Natural killer cell (primary cell): ENCODE measurements at regions not wholly inside any gene's neighbourhood (a gene's known extent, or its start where the extent isn't known, plus 50 kb on each side); places are given as distances from the start of the nearest gene placed in this dataset.
A peak's percentile ranks its signal among the peaks of the same experiment; 100 is the strongest.
"Not testable (repeated sequence)": the region's sequence is repeated elsewhere in the genome, so short reads cannot be mapped to it uniquely, and the experiment has no call there.

Experiments used
- ATAC-seq, 3 donors: fragments of 150-1000 bp in 2 of 3; fragments of 200-7000 bp in 1 of 3; cut with Tn5 transposase; 1 replicate in 1 of 3; 2 replicates in 2 of 3; pipeline ENCODE4 v1.10.0; 2021; ENCODE audit warnings: mild to moderate bottlenecking in 2 of 3, moderate library complexity in 2 of 3
- DNase-seq, 2 donors: peaks; one replicate each; pipeline versions ENCODE4 v3.0.0 to v3.0.0-alpha.2; 2013 to 2021; ENCODE audit warnings: mixed read lengths in 1 of 2
- H3K27ac ChIP-seq: one replicate; pipeline ENCODE4 v1.5.1; 2013; ENCODE audit warnings: mild to moderate bottlenecking, low read length
- H3K27me3 ChIP-seq: one replicate; pipeline ENCODE4 v1.6.1; 2013; ENCODE audit warnings: low read length; ENCODE audit not compliant: control insufficient read depth, insufficient read depth
- H3K36me3 ChIP-seq: one replicate; pipeline ENCODE4 v1.6.1; 2013; ENCODE audit warnings: low read length; ENCODE audit not compliant: control insufficient read depth, insufficient read depth
- H3K4me1 ChIP-seq: one replicate; pipeline ENCODE4 v1.6.1; 2013; ENCODE audit warnings: low read length; ENCODE audit not compliant: control insufficient read depth, insufficient read depth
- H3K4me3 ChIP-seq: one replicate; pipeline ENCODE4 v1.5.1; 2013; ENCODE audit warnings: low read length
- H3K9me3 ChIP-seq: one replicate; pipeline ENCODE4 v1.6.1; 2013; ENCODE audit warnings: low read length; ENCODE audit not compliant: control insufficient read depth, insufficient read depth
- H3K27ac Mint-ChIP-seq, 2 donors: one replicate each; pipeline ENCODE4 v1.8.0; 2022; ENCODE audit warnings: mild to moderate bottlenecking in 2 of 2, mixed read lengths in 2 of 2, moderate library complexity in 1 of 2
- H3K27me3 Mint-ChIP-seq, 2 donors: one replicate each; pipeline ENCODE4 v1.8.0; 2022; ENCODE audit warnings: low read depth in 2 of 2, mixed read lengths in 2 of 2
- H3K36me3 Mint-ChIP-seq: one replicate; pipeline ENCODE4 v1.8.0; 2022; ENCODE audit warnings: mixed read lengths
- H3K4me1 Mint-ChIP-seq, 2 donors: one replicate each; pipeline ENCODE4 v1.8.0; 2022; ENCODE audit warnings: mixed read lengths in 2 of 2
- H3K4me3 Mint-ChIP-seq: one replicate; pipeline ENCODE4 v1.8.0; 2022; ENCODE audit warnings: mild to moderate bottlenecking, moderate library complexity, mixed read lengths
- H3K9me3 Mint-ChIP-seq, 2 donors: one replicate each; pipeline ENCODE4 v1.8.0; 2022; ENCODE audit warnings: mixed read lengths in 2 of 2
- CTCF ChIP-seq: fragments of 200-600 bp; IDR thresholded peaks from one replicate; pipeline ENCODE4 v1.8.0; 2022; ENCODE audit warnings: antibody characterized with exemption
- WGBS: methylation state at CpG from one replicate; pipeline ENCODE4 v1.1.7; 2013; ENCODE audit warnings: missing lambda C conversion rate; ENCODE audit not compliant: insufficient coverage; 5-methylcytosine and 5-hydroxymethylcytosine counted together
- intact Hi-C: fragments of 100-400 bp; cut with micrococcal nuclease; formaldehyde crosslinking; loops from one replicate; pipeline ENCODE4 v1.14.2; 2022

GRCh38 chr13:110044551-110045111 is 258.2 kb upstream of the IRS2 start:
- no peak overlapping the region for H3K4me3 Mint-ChIP-seq
- no peak overlapping the region for H3K27ac Mint-ChIP-seq
- Histone ChIP-seq H3K36me3 (no peaks in the 10 kb centered on the region), H3K27me3 (no peaks in the 10 kb centered on the region), H3K27ac (no peak overlapping the region), H3K4me1 (no peaks in the 10 kb centered on the region), H3K4me3 (no peak overlapping the region), H3K9me3 (no peaks in the 10 kb centered on the region)
- no peaks in the 10 kb centered on the region for H3K4me1 Mint-ChIP-seq
- 54% methylated on average over 12 of the region's 15 CpGs for WGBS
- intact Hi-C loops, result no loop called here
- H3K9me3 Mint-ChIP-seq, result no peaks in the 10 kb centered on the region
- no peak for ATAC-seq
- H3K27me3 Mint-ChIP-seq, result no peaks in the 10 kb centered on the region
- no peaks in the 10 kb centered on the region for H3K36me3 Mint-ChIP-seq
- no peak for TF ChIP-seq CTCF
- DNase-seq, result no peak

DNA sequence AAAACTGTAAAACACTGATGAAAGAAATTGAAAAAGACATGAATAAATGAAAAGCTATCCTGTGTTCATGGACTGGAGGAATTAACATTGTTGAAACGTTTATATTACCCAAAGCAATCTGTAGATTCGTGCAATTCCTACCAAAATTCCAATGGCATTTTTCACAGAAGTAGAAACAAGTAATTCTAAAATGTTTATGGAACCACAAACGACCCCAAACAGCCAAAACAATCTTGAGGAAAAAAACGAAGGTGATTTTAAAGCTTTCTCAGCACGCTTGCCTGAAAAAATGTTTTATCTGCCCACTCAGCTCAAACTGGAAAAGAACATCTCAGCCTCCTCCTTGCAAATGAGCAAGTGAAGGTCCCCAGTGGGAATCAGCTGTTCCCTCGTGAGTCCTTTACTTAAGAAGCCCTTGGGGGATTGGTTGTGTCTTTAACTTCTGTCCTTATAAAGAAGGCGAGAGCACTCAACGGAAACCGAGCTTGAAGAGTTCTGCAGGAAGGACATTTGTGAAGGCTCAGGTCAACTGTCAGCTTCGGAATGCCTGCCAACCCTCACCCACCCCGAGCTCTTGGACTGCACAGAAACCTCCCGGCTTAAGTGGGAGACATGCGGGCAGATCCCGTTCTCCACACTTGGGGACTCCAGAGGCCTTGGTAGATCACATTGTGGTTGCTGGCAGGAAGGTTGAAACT is 256.0 kb upstream of the IRS2 start:
- Histone ChIP-seq H3K4me3 (no peak overlapping the region), H3K9me3 (no peaks in the 10 kb centered on the region), H3K27ac (no peak overlapping the region), H3K4me1 (no peaks in the 10 kb centered on the region), H3K36me3 (no peaks in the 10 kb centered on the region), H3K27me3 (no peaks in the 10 kb centered on the region)
- Mint-ChIP-seq H3K4me3 (no peak overlapping the region), H3K36me3 (no peaks in the 10 kb centered on the region), H3K27me3 (no peaks in the 10 kb centered on the region), H3K27ac (no peak overlapping the region), H3K4me1 (no peaks in the 10 kb centered on the region), H3K9me3 (no peaks in the 10 kb centered on the region)
- peak in 1 of 3 donors; percentile 3 for ATAC-seq
- TF ChIP-seq CTCF, result no peak
- no peak for DNase-seq
- intact Hi-C loops, result no loop called here
- 84% methylated on average over 13 of the region's 14 CpGs for WGBS

DNA sequence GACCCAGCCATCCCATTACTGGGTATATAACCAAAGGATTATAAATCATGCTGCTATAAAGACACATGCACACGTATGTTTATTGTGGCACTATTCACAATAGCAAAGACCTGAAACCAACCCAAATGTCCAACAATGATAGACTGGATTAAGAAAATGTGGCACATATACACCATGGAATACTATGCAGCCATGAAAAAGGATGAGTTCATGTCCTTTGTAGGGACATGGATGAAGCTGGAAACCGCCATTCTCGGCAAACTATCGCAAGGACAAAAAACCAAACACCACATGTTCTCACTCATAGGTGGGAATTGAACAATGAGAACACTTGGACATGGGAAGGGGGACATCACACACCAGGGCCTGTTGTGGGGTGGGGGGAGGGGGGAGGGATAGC is 255.3 kb upstream of the IRS2 start:
- H3K27ac ChIP-seq, intact Hi-C loops, H3K4me1 ChIP-seq, ATAC-seq, H3K36me3 ChIP-seq, H3K4me3 Mint-ChIP-seq, H3K4me1 Mint-ChIP-seq, H3K9me3 Mint-ChIP-seq, H3K27me3 ChIP-seq, H3K36me3 Mint-ChIP-seq, H3K9me3 ChIP-seq, H3K4me3 ChIP-seq, DNase-seq, H3K27ac Mint-ChIP-seq, H3K27me3 Mint-ChIP-seq: not testable (repeated sequence)
- no CpG with 5 or more reads among the region's 4 CpGs for WGBS

GRCh38 chr13:110037925-110038573 is 251.7 kb upstream of the IRS2 start:
- no peaks in the 10 kb centered on the region for H3K27me3 ChIP-seq
- no peaks in the 10 kb centered on the region for H3K36me3 Mint-ChIP-seq
- H3K9me3 Mint-ChIP-seq, result no peaks in the 10 kb centered on the region
- ATAC-seq, result no peak
- intact Hi-C loops, result no loop called here
- H3K27ac ChIP-seq, result no peak overlapping the region
- H3K27me3 Mint-ChIP-seq, result no peaks in the 10 kb centered on the region
- no peaks in the 10 kb centered on the region for H3K36me3 ChIP-seq
- no peak overlapping the region for H3K27ac Mint-ChIP-seq
- 35% methylated on average over 2 of the region's 2 CpGs for whole genome bisulfite sequencing
- no peaks in the 10 kb centered on the region for H3K4me1 Mint-ChIP-seq
- H3K4me3 ChIP-seq, result no peak overlapping the region
- no peak overlapping the region for H3K4me3 Mint-ChIP-seq
- no peaks in the 10 kb centered on the region for H3K9me3 ChIP-seq
- no peaks in the 10 kb centered on the region for H3K4me1 ChIP-seq
- TF ChIP-seq CTCF, result no peak
- DNase-seq, result no peak
